GM13977 (cell line): ENCODE measurements at regions not wholly inside any gene's neighbourhood (a gene's known extent, or its start where the extent isn't known, plus 50 kb on each side); places are given as distances from the start of the nearest gene placed in this dataset.

ENCODE experiments used
- DNase-seq: peaks from one replicate; pipeline ENCODE4 v3.0.0; 2012; ENCODE audit warnings: low spot score
- in situ Hi-C: fragments of 300-500 bp; cut with MboI; formaldehyde crosslinking; loops from one replicate; pipeline ENCODE4 v1.12.0; 2022; ENCODE audit warnings: low sequenced_read_pairs, low pct_unique_long_range_greater_than_20kb, mixed read lengths, inconsistent platforms; ENCODE audit not compliant: unreplicated experiment
- TF ChIP-seq, protein P1 (sequence below): IDR thresholded peaks from 2 replicates; pipeline ENCODE4 v1.5.1; 2012; ENCODE audit warnings: mild to moderate bottlenecking, control low read depth; ENCODE audit not compliant: insufficient read depth; ENCODE audit errors: extremely low read depth, missing control alignments

DNA sequence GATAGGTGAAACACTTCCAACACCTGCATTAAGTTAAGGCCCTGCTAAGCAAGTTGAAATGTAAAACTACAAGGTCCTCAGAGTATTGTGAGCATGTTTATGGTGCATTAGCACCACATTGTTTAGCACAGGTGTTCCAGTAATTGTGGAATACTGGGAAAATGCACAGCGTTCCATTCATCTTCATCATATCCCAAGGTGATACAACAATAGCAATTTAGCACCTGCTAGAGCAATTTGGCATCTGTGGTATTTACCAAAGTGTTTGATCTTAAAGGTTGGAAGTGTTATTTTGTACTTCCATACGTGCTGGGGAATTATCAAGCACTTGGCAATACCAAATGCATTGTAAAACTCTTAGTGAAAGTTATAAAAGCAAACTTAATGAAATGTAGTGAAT lies 266.8 kb downstream of the CYLC2 start:
- DNase-seq, result no peak
- in situ Hi-C loops, result no loop called here

DNA sequence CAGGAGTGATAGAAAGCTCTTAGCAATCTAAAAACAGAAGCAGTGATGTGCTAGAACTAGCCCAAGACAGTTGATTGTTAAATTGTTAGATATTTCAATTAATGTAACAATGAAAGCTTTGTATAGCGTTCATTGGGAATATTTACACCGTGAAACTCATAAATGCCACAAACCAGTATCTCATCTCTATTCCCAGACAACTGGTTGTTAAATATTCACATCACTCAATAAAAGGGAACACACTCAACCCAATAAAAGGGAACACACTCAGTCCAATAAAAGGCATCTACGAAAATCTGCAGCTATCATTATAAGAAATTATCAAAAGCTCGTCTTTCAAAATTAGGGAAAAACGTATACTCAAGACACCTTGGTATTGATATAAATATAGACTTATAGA lies 270.9 kb downstream of the CYLC2 start:
- DNase-seq, result no peak
- in situ Hi-C loops, result no loop called here
- TF ChIP-seq, protein P1, sequence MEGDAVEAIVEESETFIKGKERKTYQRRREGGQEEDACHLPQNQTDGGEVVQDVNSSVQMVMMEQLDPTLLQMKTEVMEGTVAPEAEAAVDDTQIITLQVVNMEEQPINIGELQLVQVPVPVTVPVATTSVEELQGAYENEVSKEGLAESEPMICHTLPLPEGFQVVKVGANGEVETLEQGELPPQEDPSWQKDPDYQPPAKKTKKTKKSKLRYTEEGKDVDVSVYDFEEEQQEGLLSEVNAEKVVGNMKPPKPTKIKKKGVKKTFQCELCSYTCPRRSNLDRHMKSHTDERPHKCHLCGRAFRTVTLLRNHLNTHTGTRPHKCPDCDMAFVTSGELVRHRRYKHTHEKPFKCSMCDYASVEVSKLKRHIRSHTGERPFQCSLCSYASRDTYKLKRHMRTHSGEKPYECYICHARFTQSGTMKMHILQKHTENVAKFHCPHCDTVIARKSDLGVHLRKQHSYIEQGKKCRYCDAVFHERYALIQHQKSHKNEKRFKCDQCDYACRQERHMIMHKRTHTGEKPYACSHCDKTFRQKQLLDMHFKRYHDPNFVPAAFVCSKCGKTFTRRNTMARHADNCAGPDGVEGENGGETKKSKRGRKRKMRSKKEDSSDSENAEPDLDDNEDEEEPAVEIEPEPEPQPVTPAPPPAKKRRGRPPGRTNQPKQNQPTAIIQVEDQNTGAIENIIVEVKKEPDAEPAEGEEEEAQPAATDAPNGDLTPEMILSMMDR, result no peak

More for the DNA sequence above, 266.8 kb downstream of the CYLC2 start:
- TF ChIP-seq, protein P1, result no peak

DNA sequence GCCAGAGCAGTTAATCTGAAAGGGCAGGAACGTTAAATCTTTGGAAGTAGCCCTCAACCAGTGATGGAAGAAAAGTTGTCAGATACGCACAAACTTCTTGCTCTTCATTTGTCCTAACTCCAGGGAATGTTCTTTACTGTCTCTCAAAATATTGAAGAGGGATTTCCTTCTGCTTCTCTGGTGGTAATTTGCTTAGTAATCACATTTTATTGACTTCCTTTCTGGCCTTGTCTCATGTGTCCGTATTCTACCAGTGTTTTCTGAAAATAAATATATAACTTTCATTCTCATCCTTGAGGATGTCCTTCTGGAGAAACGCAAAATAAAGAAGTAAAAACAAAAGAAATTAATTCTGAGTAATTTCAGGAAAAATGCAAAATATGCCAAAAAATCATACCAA lies 282.1 kb downstream of the CYLC2 start:
- TF ChIP-seq, protein P1, result no peak
- no peak for DNase-seq
- in situ Hi-C loops, result no loop called here

DNA sequence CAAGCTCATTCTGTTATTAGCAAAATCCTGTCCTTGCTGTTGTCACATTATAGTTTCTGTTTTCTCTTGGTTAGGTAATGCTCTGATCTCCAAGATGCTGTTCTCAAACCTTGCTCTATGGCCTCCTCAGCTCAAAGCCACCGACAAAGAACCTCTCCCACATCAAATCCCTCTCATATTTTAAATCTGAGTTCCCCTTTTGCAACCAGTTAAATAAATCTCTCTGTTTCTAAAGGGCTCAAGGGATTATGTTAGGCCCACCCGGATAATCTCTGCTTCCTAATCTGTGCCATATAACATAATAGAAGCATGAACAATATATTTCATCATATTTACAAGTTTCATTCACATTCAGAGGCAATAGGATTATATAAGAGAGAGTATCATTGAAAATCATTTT lies 286.0 kb downstream of the CYLC2 start:
- TF ChIP-seq, protein P1, result no peak
- in situ Hi-C loops, result no loop called here
- DNase-seq, result no peak

DNA sequence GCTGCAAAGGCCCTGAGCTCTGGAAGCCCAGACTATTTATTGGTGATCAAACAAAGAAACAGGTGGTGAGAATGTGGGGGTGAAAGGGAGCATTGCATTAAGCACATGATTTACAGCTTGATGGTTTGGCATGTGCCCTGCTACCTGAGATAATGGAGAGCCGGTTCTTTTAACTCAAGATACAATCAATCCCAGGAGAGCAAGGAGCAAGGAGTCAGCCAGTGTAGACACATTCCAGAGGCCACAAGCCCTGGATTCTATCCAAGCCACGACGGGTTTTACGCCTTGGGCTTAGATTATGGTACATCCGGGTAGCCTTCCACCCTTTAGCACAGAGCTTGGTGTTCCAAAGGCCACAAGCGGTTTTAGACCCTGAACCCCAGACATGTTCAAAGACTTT lies 292.2 kb downstream of the CYLC2 start:
- DNase-seq, result no peak
- TF ChIP-seq, protein P1, result no peak
- in situ Hi-C loops, result no loop called here

DNA sequence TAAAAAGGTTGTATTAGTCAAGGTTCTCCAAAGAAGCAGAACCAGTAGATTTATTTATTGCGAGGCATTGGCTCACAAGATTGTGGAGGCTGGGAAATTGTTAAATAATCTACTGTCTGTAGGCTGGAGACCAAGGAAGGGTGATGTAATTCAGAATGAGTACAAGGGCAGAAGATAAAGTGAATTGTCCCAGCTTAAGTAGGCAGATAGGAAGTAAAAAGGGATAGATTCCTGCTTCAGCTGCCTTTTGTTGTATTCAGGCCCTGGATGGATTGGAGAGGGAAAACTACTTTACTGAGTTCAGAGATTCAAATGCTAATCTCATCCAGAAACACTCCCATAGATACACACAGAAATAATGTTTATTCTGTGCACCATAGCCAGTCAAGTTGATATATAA lies 301.1 kb downstream of the CYLC2 start:
- in situ Hi-C loops, result no loop called here
- DNase-seq, result no peak
- TF ChIP-seq, protein P1, result no peak

DNA sequence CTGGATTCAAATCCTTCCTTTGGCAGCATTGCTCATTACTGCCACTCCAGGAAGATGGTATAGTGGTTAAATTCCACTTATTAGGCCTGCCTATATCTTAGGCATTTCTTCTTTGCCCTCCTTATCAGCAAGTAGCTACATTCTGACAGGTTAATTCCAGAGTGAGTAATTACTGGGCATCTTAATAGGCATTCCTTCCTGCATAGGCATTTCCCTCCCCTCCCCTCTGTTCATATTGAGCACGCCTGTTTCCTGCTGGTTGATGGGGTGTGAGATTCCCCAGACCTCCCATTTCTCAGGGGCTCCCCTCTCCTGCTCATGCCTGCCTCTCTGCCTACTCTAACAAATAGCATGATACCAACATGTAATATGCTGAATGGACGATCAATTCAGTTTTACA lies 305.9 kb downstream of the CYLC2 start:
- TF ChIP-seq, protein P1, result no peak
- in situ Hi-C loops, result no loop called here
- no peak for DNase-seq
